ENCODE measurements at regions not wholly inside any gene's neighbourhood (a gene's known extent, or its start where the extent isn't known, plus 50 kb on each side); places are given as distances from the start of the nearest gene placed in this dataset.

GRCh38 chr18:11224153-11224552 lies 74.8 kb upstream of the PIEZO2 start:
- TF ChIP-seq CTCF (conservative IDR thresholded peaks at IDR 0.05), result no peak
- TF ChIP-seq ZFX (IDR thresholded peaks at IDR 0.05), result no peak
